ENCODE measurements at regions not wholly inside any gene's neighbourhood (a gene's known extent, or its start where the extent isn't known, plus 50 kb on each side); places are given as distances from the start of the nearest gene placed in this dataset.
A peak's percentile ranks its signal among the peaks of the same experiment; 100 is the strongest.

DNA sequence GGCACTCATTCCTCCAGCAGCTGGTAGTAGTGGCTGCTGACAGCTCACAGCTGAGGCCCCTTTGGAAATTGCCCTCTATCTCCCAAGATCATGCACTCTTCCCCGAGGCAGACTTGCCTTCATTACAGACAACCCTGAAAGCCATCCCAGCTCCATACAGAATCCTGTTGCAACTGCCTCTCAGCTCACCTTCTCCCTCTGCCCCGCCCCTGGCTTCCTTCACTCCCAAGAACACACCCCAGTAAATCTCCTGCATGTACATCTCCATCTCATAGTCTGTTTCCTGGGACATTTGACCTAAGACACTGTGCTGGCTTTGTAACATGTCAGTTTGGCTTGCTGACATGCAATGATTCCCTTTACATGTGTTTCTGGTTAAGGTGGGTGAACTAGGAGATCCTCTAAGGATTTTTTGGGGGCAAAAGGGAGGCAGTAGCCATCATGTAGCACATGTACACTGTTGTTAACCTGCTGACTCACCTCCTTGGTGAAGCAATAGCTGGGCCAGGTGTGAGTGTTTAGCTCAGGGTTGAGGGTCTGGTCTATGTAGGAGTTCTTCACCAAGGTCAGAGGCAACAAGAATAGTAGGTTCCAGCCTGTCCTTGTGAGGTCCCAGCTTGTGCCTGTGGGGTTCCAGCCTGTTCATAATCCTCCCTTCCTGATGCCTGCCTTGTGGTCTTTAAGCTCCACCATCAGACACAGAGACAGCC lies 179.6 kb downstream of the CSNK2A3 start:
- no peak for DNase-seq

GRCh38 chr11:11171854-11172253 lies 181.2 kb downstream of the CSNK2A3 start:
- peak; percentile 77 for DNase-seq

GRCh38 chr11:11171285-11171684 lies 181.8 kb downstream of the CSNK2A3 start:
- DNase-seq = no peak

DNA sequence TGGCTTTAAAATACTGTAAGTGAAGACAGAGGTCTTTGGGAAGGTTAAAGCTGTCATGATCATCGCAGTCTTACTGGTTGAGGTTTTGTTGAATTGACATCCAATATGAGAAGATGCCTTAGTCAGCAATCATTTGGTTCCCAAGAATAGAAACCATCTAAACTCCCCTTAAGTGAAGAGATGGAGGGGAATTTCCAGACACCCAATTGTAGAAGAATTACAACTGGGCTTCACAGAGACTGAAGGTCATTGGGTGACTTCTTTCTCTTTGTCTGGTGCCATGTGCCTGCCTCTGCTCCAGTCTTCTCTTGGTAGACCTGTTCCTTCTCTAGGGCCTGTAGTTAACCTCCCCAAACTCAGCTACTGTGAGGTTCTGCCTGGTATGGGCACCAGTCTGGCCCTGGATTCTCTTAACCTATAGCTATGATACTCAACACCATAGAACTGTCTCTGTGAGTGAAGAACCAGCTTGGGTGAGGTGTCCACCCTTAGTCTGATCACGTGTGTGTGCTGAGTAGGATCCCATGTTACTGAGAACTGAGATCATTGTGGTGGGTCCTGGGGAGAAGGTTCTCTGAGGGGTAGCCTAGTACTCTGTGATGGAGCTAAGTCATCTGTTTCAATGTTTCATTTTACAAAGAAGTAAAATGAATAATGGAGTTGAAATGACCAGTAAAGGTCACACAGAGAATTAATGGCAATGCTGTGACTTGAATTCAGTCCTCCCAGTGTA lies 182.5 kb downstream of the CSNK2A3 start:
- no peak for DNase-seq

DNA sequence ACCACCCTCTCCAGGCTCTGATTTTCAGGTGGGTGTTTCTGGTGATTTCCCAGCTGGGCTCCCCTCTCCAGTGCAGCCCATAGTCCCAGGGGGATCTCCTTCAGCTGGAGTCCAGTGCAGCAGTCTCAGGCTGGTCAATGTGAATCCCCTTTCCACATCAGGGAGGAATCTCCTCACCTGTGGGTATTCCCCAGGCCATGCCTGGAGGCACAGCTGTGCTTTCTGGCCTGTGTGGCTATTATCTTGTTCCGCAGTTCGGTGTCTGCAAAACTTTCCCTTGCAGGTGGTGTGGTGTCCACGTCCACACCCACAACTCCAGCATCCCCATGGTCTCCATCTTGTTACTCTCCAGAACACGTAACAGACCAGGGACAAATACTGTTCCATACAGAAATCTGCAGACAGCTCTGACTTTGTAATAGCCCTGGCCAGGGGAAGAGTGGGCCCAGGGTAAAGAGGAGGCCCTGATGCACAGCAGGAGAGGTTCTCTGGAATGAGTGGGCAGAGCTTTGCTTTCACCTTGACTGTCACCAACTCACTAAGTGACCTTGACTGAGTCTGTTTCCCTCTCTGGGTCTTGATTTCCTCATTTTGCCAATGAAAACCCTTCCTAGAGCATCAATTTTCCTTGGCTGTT lies 183.2 kb downstream of the CSNK2A3 start:
- DNase-seq = no peak

DNA sequence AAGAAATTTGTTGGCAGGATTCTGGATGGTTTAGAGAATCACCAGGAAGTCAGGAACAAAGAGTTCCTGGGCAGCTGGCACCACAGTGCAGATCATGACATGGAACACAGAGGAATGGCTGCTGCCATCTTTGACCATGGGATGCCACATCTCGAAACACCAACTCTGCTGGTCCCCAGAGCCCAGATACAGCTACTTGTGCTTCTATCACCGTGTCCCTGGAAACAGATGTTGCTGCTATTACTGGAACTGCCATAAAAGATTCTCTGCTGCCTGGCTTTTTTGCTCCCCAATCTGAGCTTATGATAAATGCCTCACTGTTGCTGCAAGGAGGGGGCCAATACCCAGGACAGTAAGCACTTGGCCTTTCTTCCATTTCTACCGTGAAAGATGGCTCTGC lies 185.2 kb downstream of the CSNK2A3 start:
- DNase-seq = no peak

DNA sequence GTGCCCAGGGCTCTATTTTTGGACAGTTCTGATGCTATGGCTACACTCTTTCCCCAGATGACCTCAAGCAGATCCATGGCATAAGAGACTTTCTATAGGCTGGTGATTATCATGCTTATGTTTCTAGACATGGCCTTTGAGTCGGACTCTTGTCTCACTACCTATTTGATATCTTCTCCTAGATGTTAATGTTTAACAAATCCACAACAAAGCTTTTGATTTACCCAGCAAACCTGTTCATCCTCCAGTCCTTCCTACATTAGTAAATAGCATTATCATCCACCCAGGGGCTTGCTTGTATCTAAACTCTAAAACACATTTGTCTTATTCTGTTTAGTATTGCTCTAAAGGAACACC lies 188.7 kb downstream of the CSNK2A3 start:
- no peak for DNase-seq

- no peak for DNase-seq
Observed at GRCh38 chr11:11163669-11164333, 189.2 kb downstream of the CSNK2A3 start.

GRCh38 chr11:11163236-11163635 lies 189.8 kb downstream of the CSNK2A3 start:
- no peak for DNase-seq

- DNase-seq = peak; percentile 62
Observed at GRCh38 chr11:11157185-11157584, 195.9 kb downstream of the CSNK2A3 start.

DNA sequence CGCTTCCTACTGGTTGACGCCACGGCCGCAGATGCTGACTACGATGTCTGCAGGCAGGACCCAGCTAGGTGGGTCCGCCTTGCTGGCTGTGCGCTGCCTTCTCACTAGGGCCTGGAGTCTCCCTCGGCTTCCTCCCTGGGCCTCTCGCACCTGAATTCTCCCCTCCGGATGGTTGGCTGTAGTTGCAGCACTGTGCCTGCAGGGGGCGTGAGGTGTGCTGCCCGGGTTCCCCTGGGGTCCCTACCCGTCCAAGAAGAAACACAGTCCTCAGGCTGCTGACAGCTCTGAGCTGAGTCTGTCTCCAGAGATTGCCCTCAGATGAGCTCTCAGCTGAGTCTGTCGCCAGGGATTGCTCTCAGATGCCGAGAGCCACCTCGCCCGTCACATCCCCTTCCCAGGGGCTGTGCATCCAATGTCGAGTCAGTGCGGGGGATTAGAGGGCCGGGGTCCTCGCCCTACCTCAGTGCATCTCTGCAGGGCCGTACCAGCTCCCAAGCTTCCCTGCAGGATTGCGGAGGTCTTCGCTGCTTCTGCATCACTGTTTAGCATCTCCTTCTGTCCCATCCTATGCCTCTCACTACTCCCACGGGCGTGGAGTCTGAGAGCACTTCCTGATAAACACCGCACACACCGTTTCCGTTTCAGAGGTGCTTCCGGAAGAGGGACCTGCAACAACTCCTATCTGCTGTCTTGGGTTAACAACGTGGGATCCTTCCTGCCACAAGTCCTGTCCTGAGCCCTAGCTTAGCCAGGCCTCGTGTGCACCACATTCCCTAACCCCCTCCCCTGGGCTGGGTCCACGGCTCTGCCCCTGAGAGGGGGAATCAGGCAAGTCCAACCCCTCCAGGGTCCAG lies 196.9 kb downstream of the CSNK2A3 start:
- DNase-seq = peak; percentile 67

DNA sequence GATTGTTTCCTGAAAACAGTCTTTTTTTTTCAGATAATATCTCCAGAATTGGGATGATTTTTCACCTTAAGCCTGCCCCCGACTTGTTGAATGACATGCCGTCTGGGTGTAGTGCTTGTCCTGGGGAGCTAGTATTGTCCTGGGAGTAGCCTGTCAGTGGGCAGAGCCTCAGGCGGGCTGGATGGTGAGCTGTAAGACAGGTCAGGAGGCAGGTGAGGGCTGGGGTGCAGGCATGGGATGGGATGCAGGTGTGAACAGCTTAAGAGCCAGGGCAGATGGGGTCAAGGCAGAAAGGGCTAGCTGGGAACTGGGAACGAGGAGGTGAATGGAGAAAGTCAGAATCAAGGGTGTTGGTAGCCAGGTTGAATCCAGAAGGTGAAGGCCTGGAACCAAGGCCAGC lies 200.2 kb downstream of the CSNK2A3 start:
- DNase-seq = no peak

GRCh38 chr11:11149671-11150459 lies 203.2 kb downstream of the CSNK2A3 start:
- peak; percentile 84 for DNase-seq

DNA sequence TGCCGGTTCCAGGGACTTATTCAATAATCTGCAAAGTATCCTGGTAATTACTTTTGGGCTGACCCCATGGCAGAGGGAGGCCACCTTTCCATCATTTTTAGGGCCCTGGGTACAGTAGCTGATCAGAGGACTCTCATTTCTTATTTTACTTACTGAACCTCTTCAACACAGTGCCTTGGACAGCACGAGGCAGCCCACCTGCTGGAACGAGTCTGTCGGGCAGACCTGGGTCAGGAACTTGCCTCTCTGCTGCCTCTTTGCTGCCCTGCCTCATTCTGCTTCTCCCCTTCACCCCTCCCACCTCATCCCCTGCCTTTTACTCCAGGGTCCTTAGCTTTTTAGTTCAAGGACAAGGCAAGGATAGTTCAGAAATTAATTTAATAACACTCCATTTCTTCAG lies 204.5 kb downstream of the CSNK2A3 start:
- no peak for DNase-seq

- peak; percentile 20 for DNase-seq
Observed at GRCh38 chr11:11148104-11148509, 204.9 kb downstream of the CSNK2A3 start.

GRCh38 chr11:11146830-11147229 lies 206.2 kb downstream of the CSNK2A3 start:
- no peak for DNase-seq

- DNase-seq = no peak
Observed at GRCh38 chr11:11143849-11144248, 209.2 kb downstream of the CSNK2A3 start.

DNA sequence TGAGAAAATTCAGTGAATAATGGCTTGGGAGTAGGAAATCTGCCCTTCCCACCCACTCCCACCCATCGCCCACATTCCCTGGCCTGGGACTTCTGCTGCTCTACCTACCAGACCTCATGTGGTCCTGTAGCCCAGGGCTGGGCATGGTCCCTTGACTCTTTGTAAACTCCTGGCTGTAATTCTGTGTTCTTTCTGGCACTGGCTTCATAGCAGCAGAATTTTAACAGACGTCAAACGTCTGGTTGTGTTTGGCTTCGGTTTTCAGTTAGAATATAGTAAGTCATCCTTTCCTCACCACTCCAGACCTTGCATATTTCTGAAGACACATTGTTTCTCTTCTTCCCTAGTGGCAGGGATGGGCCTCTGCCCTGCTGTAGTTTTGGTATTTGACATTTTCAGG lies 210.6 kb downstream of the CSNK2A3 start:
- no peak for DNase-seq

DNA sequence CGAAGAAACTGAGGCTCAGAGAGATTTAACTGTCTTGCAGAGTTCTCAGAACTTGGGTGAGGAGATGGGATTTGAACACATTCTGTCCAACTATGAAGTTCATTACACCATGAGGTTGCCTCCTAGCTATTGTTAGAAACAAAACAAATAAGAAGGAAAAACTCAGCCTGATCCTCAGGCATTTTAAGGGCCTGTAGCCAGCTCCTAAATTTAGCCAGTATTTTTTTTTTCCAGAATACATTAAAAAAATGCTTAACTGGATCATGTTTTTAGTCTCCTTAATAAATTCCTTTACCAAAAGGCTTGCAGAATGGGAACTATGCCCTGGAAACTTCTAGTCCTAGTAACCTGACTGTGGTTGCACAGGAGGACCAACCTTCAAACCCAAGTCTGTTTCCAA lies 212.0 kb downstream of the CSNK2A3 start:
- no peak for DNase-seq

DNA sequence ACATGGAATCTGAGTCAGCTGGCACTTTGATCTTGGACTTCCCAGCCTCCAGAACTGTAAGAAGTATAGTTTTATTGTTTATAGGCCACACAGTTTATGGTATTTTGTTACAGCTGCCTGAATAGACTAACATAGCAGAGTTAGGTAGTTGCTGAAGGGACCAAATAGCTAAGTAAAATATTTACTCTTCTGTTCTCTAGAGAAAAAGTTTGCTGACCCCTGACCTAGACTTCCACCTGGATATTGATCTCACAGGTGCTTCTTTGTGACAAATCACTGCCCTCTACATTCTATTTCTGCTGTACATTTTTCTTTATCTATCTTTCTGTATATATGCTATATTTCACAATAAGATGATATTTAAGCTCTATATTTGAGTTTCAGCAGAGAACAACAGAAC lies 212.5 kb downstream of the CSNK2A3 start:
- no peak for DNase-seq

DNA sequence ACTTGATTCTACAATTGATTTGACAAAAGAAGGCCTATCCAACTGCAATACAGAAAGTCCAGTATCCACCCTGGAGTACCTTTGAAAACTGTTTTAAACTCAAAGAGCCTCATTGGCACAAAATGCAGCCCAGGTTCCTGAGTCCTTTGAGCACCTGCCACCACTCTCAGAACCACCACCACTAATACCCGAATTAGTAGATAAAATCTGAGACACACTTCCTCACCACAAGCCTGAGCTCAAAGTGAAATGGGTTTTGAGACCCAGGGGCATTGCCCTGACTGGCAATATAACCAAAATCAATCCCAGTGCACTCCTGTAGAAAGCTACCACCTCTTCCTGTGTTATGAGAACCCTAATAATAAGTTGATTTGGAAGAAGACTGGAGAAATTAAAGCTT lies 215.7 kb downstream of the CSNK2A3 start:
- DNase-seq = peak; percentile 41

Measured in CD4-positive, alpha-beta T cell treated with Interleukin-17A for 1 hour (primary cell).